ENCODE measurements at regions not wholly inside any gene's neighbourhood (a gene's known extent, or its start where the extent isn't known, plus 50 kb on each side); places are given as distances from the start of the nearest gene placed in this dataset.
A peak's percentile ranks its signal among the peaks of the same experiment; 100 is the strongest.

GRCh38 chr12:125981610-125982253, 916.5 kb downstream of the AACS start:
- Histone ChIP-seq H3F3A (replicated peaks; ENCODE audit: low read depth) (no peaks in the 10 kb centered on the region), H3K9me2 (ENCODE audit: insufficient read depth) (no peaks in the 10 kb centered on the region), H3K36me3 (ENCODE audit: insufficient read depth) (no peaks in the 10 kb centered on the region), H4K20me1 (replicated peaks; ENCODE audit: insufficient read depth) (no peaks in the 10 kb centered on the region), H3K27me3 (ENCODE audit: insufficient read depth) (no peaks in the 10 kb centered on the region), H3K4me2 (no peak overlapping the region), H3K4me1 (ENCODE audit: insufficient read depth) (no peaks in the 10 kb centered on the region), H3K27ac (ENCODE audit: low read depth) (no peak overlapping the region), H3K4me3 (no peak overlapping the region), H2AFZ (no peak overlapping the region), H3K79me2 (replicated peaks; ENCODE audit: insufficient read depth) (no peaks in the 10 kb centered on the region)
- Mint-ChIP-seq H3K27ac (no peak overlapping the region), H3K9me3 (peaks cover 96% of the 10 kb centered on the region), H3K4me1 (no peaks in the 10 kb centered on the region), H3K36me3 (ENCODE audit: low read depth) (peaks cover 28% of the 10 kb centered on the region), H3K27me3 (ENCODE audit: insufficient read depth, low read depth, poor library complexity) (peaks cover 6% of the 10 kb centered on the region), H3K4me3 (no peak overlapping the region)
- TF ChIP-seq EZH2 (IDR thresholded peaks at IDR 0.05; ENCODE audit: low read depth, unreplicated experiment) (no peak), REST (IDR thresholded peaks at IDR 0.05; ENCODE audit: unreplicated experiment) (no peak), ZNF114 (CRISPR knock-in tag; IDR thresholded peaks at IDR 0.05) (no peak)
- no peak for ATAC-seq
- DNase-seq (ENCODE audit: low spot score) = no peak

- H3K36me3 ChIP-seq (ENCODE audit: insufficient read depth) = no peaks in the 10 kb centered on the region
- H3K27ac ChIP-seq (ENCODE audit: low read depth) = no peak overlapping the region
- H3K27me3 Mint-ChIP-seq (ENCODE audit: insufficient read depth, low read depth, poor library complexity) = peaks cover 6% of the 10 kb centered on the region
- no peak overlapping the region for H3K27ac Mint-ChIP-seq
- H3K4me3 Mint-ChIP-seq = no peak overlapping the region
- H3K9me3 Mint-ChIP-seq = peaks cover 95% of the 10 kb centered on the region
- no peak overlapping the region for H2AFZ ChIP-seq
- peak overlapping the region; percentile 53 for H3K4me3 ChIP-seq
- ATAC-seq (no peak), DNase-seq (ENCODE audit: low spot score) (peak; percentile 72)
- peaks cover 24% of the 10 kb centered on the region for H3K36me3 Mint-ChIP-seq (ENCODE audit: low read depth)
- H3K4me1 Mint-ChIP-seq = no peaks in the 10 kb centered on the region
- no peaks in the 10 kb centered on the region for H3K79me2 ChIP-seq (replicated peaks; ENCODE audit: insufficient read depth)
- no peaks in the 10 kb centered on the region for H3K27me3 ChIP-seq (ENCODE audit: insufficient read depth)
- no peaks in the 10 kb centered on the region for H3K4me1 ChIP-seq (ENCODE audit: insufficient read depth)
- H3F3A ChIP-seq (replicated peaks; ENCODE audit: low read depth) = no peaks in the 10 kb centered on the region
- no peaks in the 10 kb centered on the region for H3K9me2 ChIP-seq (ENCODE audit: insufficient read depth)
- H3K4me2 ChIP-seq = peak overlapping the region; percentile 55; the same call in 1 of the 2 replicates
- no peaks in the 10 kb centered on the region for H4K20me1 ChIP-seq (replicated peaks; ENCODE audit: insufficient read depth)
- no peak for TF ChIP-seq NANOG (IDR thresholded peaks at IDR 0.05; ENCODE audit: borderline replicate concordance)
- TF ChIP-seq ZNF462 (CRISPR knock-in tag; IDR thresholded peaks at IDR 0.05) = no peak
- no peak for TF ChIP-seq JUNB (IDR thresholded peaks at IDR 0.05; ENCODE audit: unreplicated experiment)
- no peak for TF ChIP-seq CTCF (conservative IDR thresholded peaks at IDR 0.05; ENCODE audit: low read depth in 2 of 2)
Measured at GRCh38 chr12:125983094-125983783, 918.0 kb downstream of the AACS start.
